Endothelial cell of umbilical vein (primary cell): ENCODE measurements at regions not wholly inside any gene's neighbourhood (a gene's known extent, or its start where the extent isn't known, plus 50 kb on each side); places are given as distances from the start of the nearest gene placed in this dataset.

Experiments
- BruUV-seq: library from RNA; stranded (reverse); fragments of 400-500 nt; replicated peaks from 2 replicates; lab custom pipeline; 2021; lab: Mats Ljungman, UMichigan
- CTCF ChIA-PET: fragments of 300-600, 350-600 bp; sonication (Branson Sonifier 250); formaldehyde crosslinking; loops from one replicate; lab custom pipeline; 2021; ENCODE audit warnings: antibody characterized with exemption, inconsistent platforms; lab: Charles Lee
- POLR2A ChIA-PET: fragments of 300-600, 350-600 bp; sonication (Branson Sonifier 250); formaldehyde crosslinking; loops from one replicate; lab custom pipeline; 2021; ENCODE audit warnings: antibody characterized with exemption, inconsistent platforms; lab: Charles Lee
- DNase-seq: peaks from one replicate; pipeline ENCODE4 v3.0.0-alpha.2; 2011; ENCODE audit warnings: low read depth, low spot score
- FAIRE-seq: peaks from 2 replicates; lab custom pipeline; 2011; peaks lifted over from hg19 to GRCh38; lab: Jason Lieb, UNC
- H2AFZ ChIP-seq: 2 replicates; pipeline ENCODE4 v1.6.0; 2012; ENCODE audit warnings: low read depth, low read length, control low read depth, inconsistent platforms
- H3K27ac ChIP-seq: 2 replicates; pipeline ENCODE4 v1.5.1; 2011; ENCODE audit warnings: low read depth, mild to moderate bottlenecking, control low read depth, low read length, moderate library complexity; ENCODE audit not compliant: insufficient read depth
- H3K27me3 ChIP-seq, 2 experiments: 2 replicates each; pipeline versions ENCODE4 v1.6.0 to v1.6.1; 2011; ENCODE audit warnings: low read length in 2 of 2, mixed read lengths in 1 of 2; ENCODE audit not compliant: control insufficient read depth in 2 of 2, insufficient read depth in 2 of 2
- H3K36me3 ChIP-seq, 2 experiments: 2 replicates in 1 of 2; 3 replicates in 1 of 2; pipeline ENCODE4 v1.5.1; 2011; ENCODE audit warnings: low read length in 2 of 2, mild to moderate bottlenecking in 1 of 2, moderate library complexity in 1 of 2; ENCODE audit not compliant: control insufficient read depth in 2 of 2, insufficient read depth in 2 of 2; ENCODE audit errors: extremely low read depth in 1 of 2
- H3K4me1 ChIP-seq: 3 replicates; pipeline ENCODE4 v1.5.1; 2011; ENCODE audit warnings: mild to moderate bottlenecking, low read length; ENCODE audit not compliant: control insufficient read depth, insufficient read depth; ENCODE audit errors: extremely low read depth
- H3K4me2 ChIP-seq: 2 replicates; pipeline ENCODE4 v1.6.1; 2011; ENCODE audit warnings: low read length, control low read depth, mixed read lengths; ENCODE audit not compliant: insufficient read depth
- H3K4me3 ChIP-seq, 3 experiments: fragments of 200-600 bp in 1 of 3; sonication (generic), shearing (Covaris generic) in 1 of 3; replicated peaks in 1 of 3; 2 replicates each; pipeline ENCODE4 v1.5.1; 2011 to 2016; ENCODE audit warnings: control low read depth in 3 of 3, low read length in 3 of 3, mild to moderate bottlenecking in 2 of 3, inconsistent platforms in 1 of 3, low read depth in 1 of 3, moderate library complexity in 1 of 3; ENCODE audit not compliant: insufficient read depth in 1 of 3
- H3K79me2 ChIP-seq: 2 replicates; pipeline ENCODE4 v1.6.0; 2012; ENCODE audit warnings: low read length, inconsistent platforms; ENCODE audit not compliant: control insufficient read depth, insufficient read depth
- H3K9ac ChIP-seq: replicated peaks from 2 replicates; pipeline ENCODE3; 2011; ENCODE audit warnings: low read length, control low read depth; ENCODE audit not compliant: insufficient read depth; ENCODE audit errors: extremely low read depth
- H3K9me1 ChIP-seq: replicated peaks from 3 replicates; pipeline ENCODE4 v1.6.0; 2011; ENCODE audit warnings: mild to moderate bottlenecking, low read length; ENCODE audit not compliant: control insufficient read depth, insufficient read depth; ENCODE audit errors: extremely low read depth
- H3K9me3 ChIP-seq: replicated peaks from 2 replicates; pipeline ENCODE4 v1.5.1; 2012; ENCODE audit warnings: low read length, inconsistent platforms; ENCODE audit not compliant: control insufficient read depth, insufficient read depth
- H4K20me1 ChIP-seq: replicated peaks from 2 replicates; pipeline ENCODE3; 2011; ENCODE audit warnings: mild to moderate bottlenecking, low read length; ENCODE audit not compliant: control insufficient read depth, insufficient read depth; ENCODE audit errors: extremely low read depth
- CTCF ChIP-seq, 2 donors: IDR thresholded peaks; 1 replicate in 1 of 2; 2 replicates in 1 of 2; pipeline ENCODE4 v1.5.1; 2011; ENCODE audit warnings: low read length in 2 of 2, mild to moderate bottlenecking in 2 of 2, moderate library complexity in 2 of 2, control low read depth in 1 of 2, inconsistent platforms in 1 of 2, low read depth in 1 of 2; ENCODE audit not compliant: insufficient read depth in 1 of 2; ENCODE audit errors: extremely low read depth in 1 of 2
- EZH2 ChIP-seq: IDR thresholded peaks from 2 replicates; pipeline ENCODE4 v1.6.1; 2012; ENCODE audit warnings: borderline replicate concordance, low read depth, mild to moderate bottlenecking, moderate library complexity, low read length, inconsistent platforms; ENCODE audit not compliant: severe bottlenecking
- FOS ChIP-seq: IDR thresholded peaks from 2 replicates; pipeline ENCODE4 v1.6.1; 2011; ENCODE audit warnings: mild to moderate bottlenecking, low read length, moderate library complexity, borderline replicate concordance; ENCODE audit not compliant: insufficient read depth
- GATA2 ChIP-seq: IDR thresholded peaks from 2 replicates; pipeline ENCODE4 v1.7.0; 2011; ENCODE audit warnings: low read depth, mild to moderate bottlenecking, moderate library complexity, mixed read lengths, low read length; ENCODE audit not compliant: insufficient read length, insufficient read depth
- JUN ChIP-seq: IDR thresholded peaks from 2 replicates; pipeline ENCODE4 v1.6.1; 2011; ENCODE audit warnings: borderline replicate concordance, low read depth; ENCODE audit not compliant: insufficient read length, insufficient read depth
- MAX ChIP-seq: IDR thresholded peaks from 2 replicates; pipeline ENCODE4 v1.6.1; 2011; ENCODE audit not compliant: insufficient read depth, insufficient read length
- MYC ChIP-seq: IDR thresholded peaks from one replicate; pipeline ENCODE4 v1.6.1; 2011; ENCODE audit warnings: mild to moderate bottlenecking, low read depth, low read length
- POLR2A ChIP-seq: IDR thresholded peaks from 2 replicates; pipeline ENCODE4 v1.6.1; 2012; ENCODE audit warnings: low read depth, mild to moderate bottlenecking, control low read depth, low read length
- dilution Hi-C: fragments of 300-500 bp; cut with MboI; formaldehyde crosslinking; loops from one replicate; pipeline ENCODE4 v1.15.0; 2019; ENCODE audit warnings: low sequenced_read_pairs; ENCODE audit not compliant: extremely low pct_ligation_motif_present
- intact Hi-C: fragments of 100-400 bp; cut with micrococcal nuclease; formaldehyde crosslinking; loops from one replicate; pipeline ENCODE4 v1.10.0; 2022

GRCh38 chr13:91052876-91053275, 294.6 kb upstream of the MIR17HG start:
- Histone ChIP-seq H4K20me1 (no peaks in the 10 kb centered on the region), H3K36me3 (no peaks in the 10 kb centered on the region), H3K4me3 (no peak overlapping the region), H3K9ac (no peak overlapping the region), H3K79me2 (no peaks in the 10 kb centered on the region), H3K9me3 (no peaks in the 10 kb centered on the region), H3K4me2 (no peak overlapping the region), H2AFZ (no peak overlapping the region), H3K4me1 (no peaks in the 10 kb centered on the region), H3K27ac (no peak overlapping the region), H3K27me3 (no peaks in the 10 kb centered on the region), H3K9me1 (no peaks in the 10 kb centered on the region)
- no peak for DNase-seq
- ChIA-PET CTCF (no interaction called here), POLR2A (no interaction called here)
- TF ChIP-seq MYC = no peak
- TF ChIP-seq MAX = no peak
- FAIRE-seq = no peak
- no TSS peak for BruUV-seq
- dilution Hi-C loops (no loop called here), intact Hi-C loops (no loop called here)

- dilution Hi-C loops = no loop called here
- TF ChIP-seq GATA2 (no peak), MYC (no peak), MAX (no peak), EZH2 (no peak), JUN (no peak), CTCF (IDR thresholded peaks at IDR 0.05; ENCODE audit: extremely low read depth in 1 of 2, insufficient read depth in 1 of 2, low read depth in 1 of 2, low read length in 2 of 2) (no peak), FOS (no peak), POLR2A (no peak)
- Histone ChIP-seq H3K9me3 (no peaks in the 10 kb centered on the region), H3K4me3 (no peak overlapping the region), H3K79me2 (no peaks in the 10 kb centered on the region), H3K9ac (no peak overlapping the region), H4K20me1 (no peaks in the 10 kb centered on the region), H3K4me2 (no peak overlapping the region), H3K9me1 (no peaks in the 10 kb centered on the region), H3K27me3 (no peaks in the 10 kb centered on the region), H2AFZ (no peak overlapping the region), H3K36me3 (no peaks in the 10 kb centered on the region), H3K27ac (no peak overlapping the region), H3K4me1 (no peaks in the 10 kb centered on the region)
- intact Hi-C loops = no loop called here
- DNase-seq = no peak
- BruUV-seq = no TSS peak
- ChIA-PET POLR2A (no interaction called here), CTCF (no interaction called here)
- FAIRE-seq = no peak
Observed at GRCh38 chr13:91053318-91054065, 294.0 kb upstream of the MIR17HG start.
